Heart left ventricle (tissue), 13 donors: ENCODE measurements at regions not wholly inside any gene's neighbourhood (a gene's known extent, or its start where the extent isn't known, plus 50 kb on each side); places are given as distances from the start of the nearest gene placed in this dataset.

Source experiments
- POLR2A ChIP-seq, 2 donors: fragments of 450-650 bp; IDR thresholded peaks; one replicate each; pipeline ENCODE4 v1.6.1; 2017; ENCODE audit warnings: antibody characterized with exemption in 2 of 2, mild to moderate bottlenecking in 2 of 2, moderate library complexity in 2 of 2
- TF ChIP-seq, protein P1 (sequence below), 12 donors: fragments of 200-600 bp; sonication (generic) in 4 of 12; IDR thresholded peaks; one replicate each; pipeline versions ENCODE4 v1.5.0 to v1.8.0; 2018 to 2022; ENCODE audit warnings: antibody characterized with exemption in 12 of 12, mild to moderate bottlenecking in 5 of 12
- donor health status: ischemic (EF 13 %, LVEDD 7.1; RV severe dilation, severe dysfunction).
- donor health status: DM: no; HTN: yes; CAD: no.
- donor health status: DM: no; HTN: no; CAD: no.
- donor health status: ischemic (EF 25% LVEDD 6.9; RV normal size, moderate dysfunction).
- donor health status: ischemic (EF 25% LVEDD 5.7; RV mildly dilated, moderate dysfunction).
- donor health status: ischemic (EF 35%, LVEDD 5.7; RV mildly dilated, moderate dysfunction).
- donor health status: nonischemic (EF 11% LVEDD 7.7; RV severe dilation, severe dysfunction).
- donor health status: DM: yes; HTN: yes; CAD: no.
- donor health status: PGD.
- donor health status: ischemic (EF 29% LVEDD 5.4; RV normal size, mild dysfunction).
- donor health status: nonischemic (EF 23%, LVEDD 6.1; RV moderate dilation, normal function).

DNA sequence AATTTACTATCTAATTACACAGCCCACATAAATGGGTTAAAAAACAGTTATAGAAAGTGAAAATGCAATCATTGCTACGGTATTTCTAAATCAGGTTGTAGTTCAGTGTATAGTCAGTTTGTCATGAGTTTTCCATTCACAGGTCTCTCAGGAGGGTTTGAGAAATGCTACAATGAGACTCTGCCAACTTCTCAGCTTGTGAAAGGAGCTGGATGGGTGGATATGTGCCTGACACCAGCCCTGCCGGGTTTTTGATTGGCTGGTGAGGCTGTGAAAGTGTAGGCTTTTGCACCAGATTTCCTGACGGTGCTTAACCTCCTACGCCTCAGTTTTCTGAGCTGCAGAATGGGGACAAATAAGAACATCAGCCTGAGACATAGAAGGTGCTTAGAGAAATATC, 102.6 kb upstream of the SMIM21 start:
- TF ChIP-seq, protein P1, sequence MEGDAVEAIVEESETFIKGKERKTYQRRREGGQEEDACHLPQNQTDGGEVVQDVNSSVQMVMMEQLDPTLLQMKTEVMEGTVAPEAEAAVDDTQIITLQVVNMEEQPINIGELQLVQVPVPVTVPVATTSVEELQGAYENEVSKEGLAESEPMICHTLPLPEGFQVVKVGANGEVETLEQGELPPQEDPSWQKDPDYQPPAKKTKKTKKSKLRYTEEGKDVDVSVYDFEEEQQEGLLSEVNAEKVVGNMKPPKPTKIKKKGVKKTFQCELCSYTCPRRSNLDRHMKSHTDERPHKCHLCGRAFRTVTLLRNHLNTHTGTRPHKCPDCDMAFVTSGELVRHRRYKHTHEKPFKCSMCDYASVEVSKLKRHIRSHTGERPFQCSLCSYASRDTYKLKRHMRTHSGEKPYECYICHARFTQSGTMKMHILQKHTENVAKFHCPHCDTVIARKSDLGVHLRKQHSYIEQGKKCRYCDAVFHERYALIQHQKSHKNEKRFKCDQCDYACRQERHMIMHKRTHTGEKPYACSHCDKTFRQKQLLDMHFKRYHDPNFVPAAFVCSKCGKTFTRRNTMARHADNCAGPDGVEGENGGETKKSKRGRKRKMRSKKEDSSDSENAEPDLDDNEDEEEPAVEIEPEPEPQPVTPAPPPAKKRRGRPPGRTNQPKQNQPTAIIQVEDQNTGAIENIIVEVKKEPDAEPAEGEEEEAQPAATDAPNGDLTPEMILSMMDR (IDR thresholded peaks at IDR 0.05): no peak
- no peak for TF ChIP-seq POLR2A (IDR thresholded peaks at IDR 0.05)
